ENCODE measurements at regions not wholly inside any gene's neighbourhood (a gene's known extent, or its start where the extent isn't known, plus 50 kb on each side); places are given as distances from the start of the nearest gene placed in this dataset.
"Not testable (repeated sequence)": the region's sequence is repeated elsewhere in the genome, so short reads cannot be mapped to it uniquely, and the experiment has no call there.

- DNase-seq, result no peak
These were observed 302.7 kb downstream of the SFMBT2 start for GRCh38 chr10:7108141-7108540.

- no peak for DNase-seq
These were observed 303.5 kb downstream of the SFMBT2 start for GRCh38 chr10:7107285-7107684.

GRCh38 chr10:7104379-7104778 lies 306.5 kb downstream of the SFMBT2 start:
- not testable (repeated sequence) for DNase-seq

- no peak for DNase-seq
These were observed 308.1 kb downstream of the SFMBT2 start for GRCh38 chr10:7102557-7103349.

GRCh38 chr10:7102084-7102483 lies 308.8 kb downstream of the SFMBT2 start:
- no peak for DNase-seq

- DNase-seq, result no peak
These were observed 309.4 kb downstream of the SFMBT2 start for GRCh38 chr10:7101451-7101850.

- no peak for DNase-seq
These were observed 310.7 kb downstream of the SFMBT2 start for GRCh38 chr10:7100032-7100702.

GRCh38 chr10:7098160-7098762 lies 312.6 kb downstream of the SFMBT2 start:
- DNase-seq, result no peak

GRCh38 chr10:7094781-7095180 lies 316.1 kb downstream of the SFMBT2 start:
- DNase-seq, result no peak

- DNase-seq, result no peak
These were observed 317.5 kb downstream of the SFMBT2 start for GRCh38 chr10:7093368-7093767.

- no peak for DNase-seq
These were observed 318.2 kb downstream of the SFMBT2 start for GRCh38 chr10:7092603-7093002.

- no peak for DNase-seq
These were observed 320.3 kb downstream of the SFMBT2 start for GRCh38 chr10:7090529-7090928.

- DNase-seq, result no peak
These were observed 324.8 kb downstream of the SFMBT2 start for GRCh38 chr10:7085913-7086589.

- no peak for DNase-seq
These were observed 325.5 kb downstream of the SFMBT2 start for GRCh38 chr10:7085147-7085912.

GRCh38 chr10:7084280-7085005 lies 326.4 kb downstream of the SFMBT2 start:
- DNase-seq, result no peak

GRCh38 chr10:7082967-7083366 lies 327.9 kb downstream of the SFMBT2 start:
- no peak for DNase-seq

- DNase-seq, result no peak
These were observed 333.0 kb downstream of the SFMBT2 start for GRCh38 chr10:7077880-7078279.

- DNase-seq, result no peak
These were observed 335.0 kb downstream of the SFMBT2 start for GRCh38 chr10:7075851-7076250.

- no peak for DNase-seq
These were observed 335.7 kb downstream of the SFMBT2 start for GRCh38 chr10:7075110-7075509.

GRCh38 chr10:7071421-7071820 lies 339.4 kb downstream of the SFMBT2 start:
- DNase-seq, result no peak

GRCh38 chr10:7070950-7071349 lies 339.9 kb downstream of the SFMBT2 start:
- peak; percentile 9 for DNase-seq

- no peak for DNase-seq
These were observed 341.1 kb downstream of the SFMBT2 start for GRCh38 chr10:7069706-7070105.
